ENCODE measurements at regions not wholly inside any gene's neighbourhood (a gene's known extent, or its start where the extent isn't known, plus 50 kb on each side); places are given as distances from the start of the nearest gene placed in this dataset.

DNA sequence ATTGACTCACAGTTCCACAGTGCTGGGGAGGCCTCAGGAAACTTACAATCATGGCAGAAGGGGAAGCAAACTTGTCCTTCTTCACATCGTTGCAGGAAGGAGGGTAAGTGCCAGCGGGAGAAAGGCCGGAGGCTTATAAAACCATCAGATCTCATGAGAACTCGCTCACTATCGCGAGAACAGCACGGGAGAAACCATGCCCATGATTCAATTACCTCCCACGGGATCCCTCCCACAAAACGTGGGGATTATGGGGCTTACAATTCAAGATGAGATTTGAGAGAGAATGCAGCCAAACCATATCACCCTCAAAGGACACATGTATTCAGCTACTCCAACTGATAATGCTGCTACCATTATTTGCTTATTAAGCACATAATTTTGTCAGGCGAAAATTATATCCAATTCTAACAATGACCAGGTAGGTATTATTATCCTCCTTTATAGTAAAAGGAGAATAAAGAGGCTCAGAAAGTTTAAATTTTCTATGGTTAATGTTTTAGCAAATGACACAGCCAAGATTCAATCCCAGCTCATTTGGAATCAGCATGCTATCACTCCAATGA, 327.2 kb upstream of the CDIN1 start:
- TF ChIP-seq, protein P1, sequence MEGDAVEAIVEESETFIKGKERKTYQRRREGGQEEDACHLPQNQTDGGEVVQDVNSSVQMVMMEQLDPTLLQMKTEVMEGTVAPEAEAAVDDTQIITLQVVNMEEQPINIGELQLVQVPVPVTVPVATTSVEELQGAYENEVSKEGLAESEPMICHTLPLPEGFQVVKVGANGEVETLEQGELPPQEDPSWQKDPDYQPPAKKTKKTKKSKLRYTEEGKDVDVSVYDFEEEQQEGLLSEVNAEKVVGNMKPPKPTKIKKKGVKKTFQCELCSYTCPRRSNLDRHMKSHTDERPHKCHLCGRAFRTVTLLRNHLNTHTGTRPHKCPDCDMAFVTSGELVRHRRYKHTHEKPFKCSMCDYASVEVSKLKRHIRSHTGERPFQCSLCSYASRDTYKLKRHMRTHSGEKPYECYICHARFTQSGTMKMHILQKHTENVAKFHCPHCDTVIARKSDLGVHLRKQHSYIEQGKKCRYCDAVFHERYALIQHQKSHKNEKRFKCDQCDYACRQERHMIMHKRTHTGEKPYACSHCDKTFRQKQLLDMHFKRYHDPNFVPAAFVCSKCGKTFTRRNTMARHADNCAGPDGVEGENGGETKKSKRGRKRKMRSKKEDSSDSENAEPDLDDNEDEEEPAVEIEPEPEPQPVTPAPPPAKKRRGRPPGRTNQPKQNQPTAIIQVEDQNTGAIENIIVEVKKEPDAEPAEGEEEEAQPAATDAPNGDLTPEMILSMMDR (conservative IDR thresholded peaks at IDR 0.05), result no peak
- no peak overlapping the region for H3K27ac ChIP-seq

DNA sequence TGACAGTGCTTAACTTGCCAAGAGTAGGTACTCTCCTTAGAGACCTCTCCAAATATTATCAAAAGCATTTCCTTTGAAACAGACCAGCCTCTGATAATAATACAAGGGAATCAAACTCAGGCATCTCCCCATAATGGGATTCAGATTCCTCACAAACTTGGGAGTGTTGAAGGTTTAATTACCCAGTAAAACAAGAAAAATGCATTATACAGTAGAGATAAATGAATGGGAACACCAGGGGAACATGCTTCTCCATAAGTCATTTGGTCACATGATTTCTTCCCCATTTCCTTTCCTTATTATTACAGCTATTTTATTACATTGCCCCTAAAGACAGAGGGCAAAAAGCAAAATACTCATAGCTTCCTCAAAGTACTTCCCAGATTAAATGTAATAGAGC, 325.0 kb upstream of the CDIN1 start:
- no peak overlapping the region for H3K27ac ChIP-seq
- TF ChIP-seq, protein P1 (conservative IDR thresholded peaks at IDR 0.05), result no peak

DNA sequence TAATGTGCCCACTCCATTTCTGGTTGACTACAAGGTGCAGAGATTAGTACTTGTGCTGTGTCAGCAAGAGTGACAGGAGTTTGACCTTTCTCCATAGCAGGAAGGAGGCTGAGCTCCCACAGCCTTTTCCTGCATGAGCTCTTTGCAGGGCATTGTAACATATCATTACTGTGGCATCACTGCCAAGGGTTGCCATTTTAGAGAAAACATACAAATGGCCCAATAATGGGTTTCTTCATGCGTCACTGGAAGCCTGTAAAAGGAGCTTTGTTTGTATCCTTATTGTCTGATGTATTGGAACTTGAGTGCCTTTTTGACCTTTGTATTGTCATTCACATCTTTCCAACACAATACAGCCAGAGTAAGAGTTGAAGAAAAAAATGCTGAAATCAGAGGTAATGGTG, 323.0 kb upstream of the CDIN1 start:
- TF ChIP-seq, protein P1 (conservative IDR thresholded peaks at IDR 0.05), result no peak
- no peak overlapping the region for H3K27ac ChIP-seq

DNA sequence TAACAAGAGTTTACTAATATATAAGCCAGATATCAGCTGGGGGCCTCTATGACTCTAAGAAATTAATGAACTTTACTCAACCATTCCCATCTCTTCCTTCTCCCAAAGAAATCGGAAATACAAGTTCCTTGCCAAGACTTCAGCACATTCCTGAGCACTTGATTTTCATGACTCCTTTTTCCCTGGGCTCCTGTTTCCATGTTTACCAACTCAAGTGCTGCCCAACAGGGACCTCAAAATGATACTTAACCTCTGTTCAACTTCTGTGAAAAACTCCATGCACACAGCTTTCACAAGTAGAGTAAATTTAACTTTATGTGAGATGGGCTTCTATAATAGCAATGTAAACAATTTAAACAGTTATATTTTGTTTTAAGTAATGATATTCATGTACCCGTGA, 315.8 kb upstream of the CDIN1 start:
- TF ChIP-seq, protein P1 (conservative IDR thresholded peaks at IDR 0.05), result no peak
- no peak overlapping the region for H3K27ac ChIP-seq

- TF ChIP-seq, protein P1 (conservative IDR thresholded peaks at IDR 0.05), result no peak
- H3K27ac ChIP-seq, result no peak overlapping the region
These were observed 314.0 kb upstream of the CDIN1 start for GRCh38 chr15:36265422-36265821.

GRCh38 chr15:36271048-36271447, 308.4 kb upstream of the CDIN1 start:
- no peak overlapping the region for H3K27ac ChIP-seq
- TF ChIP-seq, protein P1 (conservative IDR thresholded peaks at IDR 0.05), result no peak

- no peak overlapping the region for H3K27ac ChIP-seq
- TF ChIP-seq, protein P1 (conservative IDR thresholded peaks at IDR 0.05), result no peak
These were observed 303.8 kb upstream of the CDIN1 start for GRCh38 chr15:36275656-36276055.
